ENCODE measurements at regions not wholly inside any gene's neighbourhood (a gene's known extent, or its start where the extent isn't known, plus 50 kb on each side); places are given as distances from the start of the nearest gene placed in this dataset.

- no peak for DNase-seq (ENCODE audit: low spot score)
These were observed 73.0 kb upstream of the ADAD1 start for GRCh38 chr4:122305853-122306252.

- DNase-seq (ENCODE audit: low spot score): peak; percentile 17
These were observed 68.7 kb upstream of the ADAD1 start for GRCh38 chr4:122309988-122310626.

GRCh38 chr4:122313006-122313646 is 65.7 kb upstream of the ADAD1 start:
- no peak for DNase-seq (ENCODE audit: low spot score)

GRCh38 chr4:122326908-122327307 is 51.9 kb upstream of the ADAD1 start:
- DNase-seq (ENCODE audit: low spot score): no peak

GRCh38 chr4:122328893-122329292 is 49.9 kb upstream of the ADAD1 start:
- no peak for DNase-seq (ENCODE audit: low spot score)

Measured in AG08395 (cell line).